HepG2 (cell line): ENCODE measurements at regions not wholly inside any gene's neighbourhood (a gene's known extent, or its start where the extent isn't known, plus 50 kb on each side); places are given as distances from the start of the nearest gene placed in this dataset.

Experiments used
- ATAC-seq: fragments of 200-7000 bp; cut with Tn5 transposase; 3 replicates; pipeline ENCODE4 v1.9.1; 2020; ENCODE audit warnings: mild to moderate bottlenecking, moderate library complexity
- BruUV-seq: library from RNA; stranded (reverse); fragments of 400-500 nt; replicated peaks from 2 replicates; lab custom pipeline; 2021; lab: Mats Ljungman, UMichigan
- CTCF ChIA-PET: fragments of 300-600 bp; formaldehyde crosslinking; extraction: SDS; loops from one replicate; lab custom pipeline; 2021; ENCODE audit warnings: low total read pairs, inconsistent platforms, low intra/inter-chr PET ratio; lab: Yijun Ruan, JAX
- POLR2A ChIA-PET: fragments of 350-600 bp; sonication (Branson Sonifier 250); formaldehyde crosslinking; loops from one replicate; lab custom pipeline; 2020; ENCODE audit warnings: antibody characterized with exemption, inconsistent platforms; lab: Yijun Ruan, JAX
- DNase-seq: peaks from one replicate; pipeline ENCODE4 v3.0.0-alpha.2; 2015; ENCODE audit warnings: low spot score
- FAIRE-seq: peaks from 3 replicates; lab custom pipeline; 2011; peaks lifted over from hg19 to GRCh38; lab: Jason Lieb, UNC
- H2AFZ ChIP-seq: one replicate; pipeline ENCODE4 v1.6.1; 2011; ENCODE audit warnings: low read length, inconsistent platforms
- H3K27ac ChIP-seq: fragments of 300-600 bp; 3 replicates; pipeline ENCODE4 v1.8.0; 2011; ENCODE audit warnings: mixed run types, mild to moderate bottlenecking, mixed read lengths, low read length, inconsistent platforms; ENCODE audit not compliant: insufficient read depth; ENCODE audit errors: extremely low read length
- H3K27me3 ChIP-seq, 2 experiments: fragments of 200-600 bp in 1 of 2; 2 replicates in 1 of 2; 3 replicates in 1 of 2; pipeline versions ENCODE4 v1.6.0 to v1.8.0; 2011; ENCODE audit warnings: low read length in 2 of 2, mild to moderate bottlenecking in 2 of 2, moderate library complexity in 2 of 2, inconsistent platforms in 1 of 2; ENCODE audit not compliant: insufficient read depth in 2 of 2, control insufficient read depth in 1 of 2
- H3K36me3 ChIP-seq, 2 experiments: fragments of 200-600 bp in 1 of 2; replicated peaks in 1 of 2; 2 replicates in 1 of 2; 3 replicates in 1 of 2; pipeline versions ENCODE4 v1.5.1 to v1.8.0; 2011; ENCODE audit warnings: low read length in 2 of 2, inconsistent platforms in 1 of 2; ENCODE audit not compliant: insufficient read depth in 2 of 2, control insufficient read depth in 1 of 2
- H3K4me1 ChIP-seq: 2 replicates; pipeline ENCODE4 v1.5.1; 2012; ENCODE audit warnings: low read length, inconsistent platforms; ENCODE audit not compliant: insufficient read depth
- H3K4me2 ChIP-seq: 2 replicates; pipeline ENCODE4 v1.6.0; 2011; ENCODE audit warnings: low read depth, low read length, inconsistent platforms
- H3K4me3 ChIP-seq, 3 experiments: fragments of 200-600 bp in 1 of 3; sonication (generic), shearing (Covaris generic) in 1 of 3; replicated peaks in 1 of 3; 2 replicates each; pipeline ENCODE4 v1.5.1; 2011 to 2016; ENCODE audit warnings: low read length in 3 of 3, inconsistent platforms in 2 of 3, low read depth in 2 of 3, mild to moderate bottlenecking in 2 of 3, control low read depth in 1 of 3, mixed read lengths in 1 of 3; ENCODE audit not compliant: insufficient read depth in 1 of 3
- H3K79me2 ChIP-seq: one replicate; pipeline ENCODE4 v1.6.1; 2011; ENCODE audit warnings: low read length, inconsistent platforms; ENCODE audit not compliant: insufficient read depth
- H3K9ac ChIP-seq: 2 replicates; pipeline ENCODE4 v1.6.0; 2011; ENCODE audit warnings: mild to moderate bottlenecking, low read depth, low read length, inconsistent platforms; ENCODE audit not compliant: insufficient read depth
- H3K9me3 ChIP-seq: 2 replicates; pipeline ENCODE4 v1.5.1; 2012; ENCODE audit warnings: mild to moderate bottlenecking, low read length
- H4K20me1 ChIP-seq: 2 replicates; pipeline ENCODE4 v1.6.0; 2011; ENCODE audit warnings: inconsistent platforms, mild to moderate bottlenecking, low read length, moderate library complexity; ENCODE audit not compliant: insufficient read depth
- GABPA ChIP-seq, 2 experiments: IDR thresholded peaks; 2 replicates each; pipeline ENCODE4 v1.6.1; 2011 to 2016; ENCODE audit warnings: low read depth in 2 of 2, low read length in 1 of 2, missing biosample characterization in 1 of 2, missing genetic modification characterization in 1 of 2
- GMEB2 ChIP-seq: IDR thresholded peaks from 2 replicates; pipeline ENCODE4 v1.6.1; 2016; ENCODE audit warnings: missing biosample characterization, missing genetic modification reagents, low read depth
- HDAC1 ChIP-seq: sonication (generic); formaldehyde crosslinking; IDR thresholded peaks from 2 replicates; pipeline ENCODE4 v1.5.1; 2020; ENCODE audit warnings: mild to moderate bottlenecking, missing genetic modification reagents
- HNRNPH1 ChIP-seq: fragments of 200-400 bp; formaldehyde crosslinking; optimal IDR thresholded peaks from 2 replicates; pipeline ENCODE3; 2017; ENCODE audit warnings: mild to moderate bottlenecking, low read depth, low read length
- POLR2G ChIP-seq: fragments of 200-400 bp; formaldehyde crosslinking; IDR thresholded peaks from 2 replicates; pipeline ENCODE4 v1.6.1; 2018; ENCODE audit warnings: mild to moderate bottlenecking, low read depth, low read length, moderate library complexity
- RARG ChIP-seq: sonication (generic); formaldehyde crosslinking; IDR thresholded peaks from 2 replicates; pipeline ENCODE4 v1.4.0; 2020; ENCODE audit warnings: low read depth, mild to moderate bottlenecking, missing genetic modification reagents
- TAF15 ChIP-seq: fragments of 200-400 bp; formaldehyde crosslinking; IDR thresholded peaks from one replicate; pipeline ENCODE4 v1.6.1; 2018; ENCODE audit warnings: mild to moderate bottlenecking, low read depth, low read length; ENCODE audit not compliant: poor library complexity, severe bottlenecking
- ZNF569 ChIP-seq: sonication (generic); formaldehyde crosslinking; IDR thresholded peaks from 2 replicates; pipeline ENCODE4 v1.5.0; 2020; ENCODE audit warnings: mild to moderate bottlenecking, missing genetic modification reagents, moderate library complexity, borderline replicate concordance
- ZNF720 ChIP-seq: sonication (generic); formaldehyde crosslinking; IDR thresholded peaks from 2 replicates; pipeline ENCODE4 v1.4.0; 2020; ENCODE audit warnings: missing genetic modification reagents
- WGBS: methylation state at CpG from one replicate; pipeline ENCODE4 v1.1.6; 2017; ENCODE audit warnings: low lambda C conversion rate; 5-methylcytosine and 5-hydroxymethylcytosine counted together
- in situ Hi-C: cut with HindIII; loops from 2 replicates; pipeline ENCODE4 v1.10.0; 2017; ENCODE audit warnings: low pct_unique_long_range_greater_than_20kb; ENCODE audit not compliant: extremely low pct_ligation_motif_present
- intact Hi-C: fragments of 100-400 bp; cut with micrococcal nuclease; formaldehyde crosslinking; loops from one replicate; pipeline ENCODE4 v1.10.0; 2022; ENCODE audit not compliant: unreplicated experiment

GRCh38 chr6:6390849-6391602 lies 70.6 kb upstream of the F13A1 start (continued):
- TF ChIP-seq POLR2G = no peak

GRCh38 chr6:6392214-6393068 lies 72.0 kb upstream of the F13A1 start:
- BruUV-seq = no TSS peak
- intact Hi-C loops (no loop called here), in situ Hi-C loops (no loop called here)
- no peak for ATAC-seq
- Histone ChIP-seq H3K79me2 (no peaks in the 10 kb centered on the region), H3K27me3 (no peaks in the 10 kb centered on the region), H3K4me2 (no peak overlapping the region), H3K4me1 (no peaks in the 10 kb centered on the region), H4K20me1 (no peaks in the 10 kb centered on the region), H3K36me3 (no peaks in the 10 kb centered on the region), H2AFZ (no peak overlapping the region), H3K27ac (no peak overlapping the region), H3K9me3 (no peaks in the 10 kb centered on the region), H3K9ac (no peak overlapping the region), H3K4me3 (no peak overlapping the region)
- TF ChIP-seq ZNF720 (no peak), ZNF569 (CRISPR knock-in tag) (no peak), TAF15 (no peak), RARG (CRISPR knock-in tag) (no peak), HDAC1 (CRISPR knock-in tag) (no peak), GMEB2 (CRISPR knock-in tag) (no peak), GABPA (IDR thresholded peaks at IDR 0.05; ENCODE audit: low read depth, low read length) (no peak), GABPA (CRISPR knock-in tag; IDR thresholded peaks at IDR 0.05; ENCODE audit: low read depth) (no peak), HNRNPH1 (no peak)
- WGBS = under 1% methylated on average over 7 of the region's 7 CpGs
- FAIRE-seq = no peak
- CTCF ChIA-PET = no interaction called here
- DNase-seq = no peak
- POLR2A ChIA-PET = no interaction called here
